HG02798 (cell line): ENCODE measurements at regions not wholly inside any gene's neighbourhood (a gene's known extent, or its start where the extent isn't known, plus 50 kb on each side); places are given as distances from the start of the nearest gene placed in this dataset.
"Not testable (repeated sequence)": the region's sequence is repeated elsewhere in the genome, so short reads cannot be mapped to it uniquely, and the experiment has no call there.

Source experiments
- ATAC-seq: cut with Tn5 transposase; IDR thresholded peaks from one replicate; pipeline ENCODE4 v1.9.1; 2021; ENCODE audit warnings: mild to moderate bottlenecking; ENCODE audit not compliant: unreplicated experiment, poor library complexity

- ATAC-seq = no peak
Observed at GRCh38 chr1:229133811-229134210, 137.1 kb upstream of the RAB4A start.

GRCh38 chr1:229134381-229135217, 136.3 kb upstream of the RAB4A start:
- ATAC-seq = not testable (repeated sequence)

GRCh38 chr1:229135773-229136172, 135.1 kb upstream of the RAB4A start:
- ATAC-seq = no peak

- ATAC-seq = no peak
Observed at GRCh38 chr1:229136822-229137221, 134.1 kb upstream of the RAB4A start.

- ATAC-seq = no peak
Observed at GRCh38 chr1:229137271-229137670, 133.6 kb upstream of the RAB4A start.

GRCh38 chr1:229138058-229138457, 132.9 kb upstream of the RAB4A start:
- no peak for ATAC-seq

- ATAC-seq = peak; percentile 71
Observed at GRCh38 chr1:229139331-229140118, 131.4 kb upstream of the RAB4A start.

- no peak for ATAC-seq
Observed at GRCh38 chr1:229140119-229140396, 130.9 kb upstream of the RAB4A start.

- ATAC-seq = no peak
Observed at GRCh38 chr1:229141271-229141670, 129.6 kb upstream of the RAB4A start.

- ATAC-seq = no peak
Observed at GRCh38 chr1:229141689-229142377, 129.1 kb upstream of the RAB4A start.

- no peak for ATAC-seq
Observed at GRCh38 chr1:229142471-229142870, 128.4 kb upstream of the RAB4A start.

- no peak for ATAC-seq
Observed at GRCh38 chr1:229146647-229147046, 124.3 kb upstream of the RAB4A start.

GRCh38 chr1:229147072-229147471, 123.8 kb upstream of the RAB4A start:
- ATAC-seq = no peak

GRCh38 chr1:229148041-229148671, 122.8 kb upstream of the RAB4A start:
- ATAC-seq = no peak

- no peak for ATAC-seq
Observed at GRCh38 chr1:229148743-229149142, 122.2 kb upstream of the RAB4A start.

- no peak for ATAC-seq
Observed at GRCh38 chr1:229149435-229149834, 121.5 kb upstream of the RAB4A start.

GRCh38 chr1:229150518-229150917, 120.4 kb upstream of the RAB4A start:
- ATAC-seq = no peak

- ATAC-seq = not testable (repeated sequence)
Observed at GRCh38 chr1:229151412-229151811, 119.5 kb upstream of the RAB4A start.

GRCh38 chr1:229152311-229152710, 118.6 kb upstream of the RAB4A start:
- no peak for ATAC-seq

GRCh38 chr1:229153955-229154548, 116.9 kb upstream of the RAB4A start:
- no peak for ATAC-seq
